ENCODE measurements at regions not wholly inside any gene's neighbourhood (a gene's known extent, or its start where the extent isn't known, plus 50 kb on each side); places are given as distances from the start of the nearest gene placed in this dataset.

DNA sequence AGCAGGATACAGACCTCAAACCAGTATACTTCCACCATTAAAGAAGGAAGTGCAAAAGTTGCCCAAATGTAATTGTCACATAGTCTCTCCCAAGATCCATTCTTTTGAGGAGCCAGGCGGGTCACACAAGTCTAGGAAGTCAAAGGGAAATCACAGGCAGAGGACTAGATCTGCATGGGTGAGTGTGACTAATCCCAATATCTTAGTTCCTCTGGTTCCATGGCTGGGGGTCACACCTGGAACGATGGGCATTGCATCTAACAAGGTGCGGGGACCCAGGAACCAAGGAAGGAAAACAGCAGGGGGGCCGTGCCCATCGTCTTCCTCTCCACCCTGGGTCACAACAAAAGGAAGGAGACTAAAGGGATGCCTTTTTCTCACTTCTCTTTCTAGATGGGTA is 1138.8 kb downstream of the XPNPEP1 start:
- TF ChIP-seq, protein P1, sequence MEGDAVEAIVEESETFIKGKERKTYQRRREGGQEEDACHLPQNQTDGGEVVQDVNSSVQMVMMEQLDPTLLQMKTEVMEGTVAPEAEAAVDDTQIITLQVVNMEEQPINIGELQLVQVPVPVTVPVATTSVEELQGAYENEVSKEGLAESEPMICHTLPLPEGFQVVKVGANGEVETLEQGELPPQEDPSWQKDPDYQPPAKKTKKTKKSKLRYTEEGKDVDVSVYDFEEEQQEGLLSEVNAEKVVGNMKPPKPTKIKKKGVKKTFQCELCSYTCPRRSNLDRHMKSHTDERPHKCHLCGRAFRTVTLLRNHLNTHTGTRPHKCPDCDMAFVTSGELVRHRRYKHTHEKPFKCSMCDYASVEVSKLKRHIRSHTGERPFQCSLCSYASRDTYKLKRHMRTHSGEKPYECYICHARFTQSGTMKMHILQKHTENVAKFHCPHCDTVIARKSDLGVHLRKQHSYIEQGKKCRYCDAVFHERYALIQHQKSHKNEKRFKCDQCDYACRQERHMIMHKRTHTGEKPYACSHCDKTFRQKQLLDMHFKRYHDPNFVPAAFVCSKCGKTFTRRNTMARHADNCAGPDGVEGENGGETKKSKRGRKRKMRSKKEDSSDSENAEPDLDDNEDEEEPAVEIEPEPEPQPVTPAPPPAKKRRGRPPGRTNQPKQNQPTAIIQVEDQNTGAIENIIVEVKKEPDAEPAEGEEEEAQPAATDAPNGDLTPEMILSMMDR (conservative IDR thresholded peaks at IDR 0.05; ENCODE audit: low read length): no peak
- no peak for TF ChIP-seq EZH2phosphoT487 (IDR thresholded peaks at IDR 0.05; ENCODE audit: borderline replicate concordance)

Measured in Loucy (cell line).